CD4-positive, alpha-beta T cell (primary cell): ENCODE measurements at regions not wholly inside any gene's neighbourhood (a gene's known extent, or its start where the extent isn't known, plus 50 kb on each side); places are given as distances from the start of the nearest gene placed in this dataset.

Experiments
- ATAC-seq: fragments of 200-7000 bp; cut with Tn5 transposase; one replicate; pipeline ENCODE4 v1.10.0; 2022; ENCODE audit warnings: mild to moderate bottlenecking; ENCODE audit not compliant: poor library complexity
- CTCF ChIA-PET: fragments of 350-600 bp; sonication (Branson Sonifier 250); formaldehyde crosslinking; loops from one replicate; lab custom pipeline; 2021; ENCODE audit warnings: antibody characterized with exemption, inconsistent platforms; lab: Charles Lee
- POLR2A ChIA-PET: fragments of 350-600 bp; sonication (Branson Sonifier 250); formaldehyde crosslinking; loops from one replicate; lab custom pipeline; 2021; ENCODE audit warnings: antibody characterized with exemption, inconsistent platforms; lab: Charles Lee
- DNase-seq, 14 experiments: peaks; one replicate each; pipeline ENCODE4 v3.0.0-alpha.2; 2013 to 2020; ENCODE audit warnings: mixed read lengths in 2 of 14
- H3K27ac ChIP-seq, 2 donors: one replicate each; pipeline versions ENCODE4 v1.5.1 to v1.7.0; 2013; ENCODE audit warnings: low read length in 2 of 2, low read depth in 1 of 2, mild to moderate bottlenecking in 1 of 2
- H3K27me3 ChIP-seq, 2 experiments: 1 replicate in 1 of 2; 2 replicates in 1 of 2; pipeline versions ENCODE4 v1.6.1 to v1.7.0; 2013; ENCODE audit warnings: low read length in 2 of 2, control low read depth in 1 of 2, mild to moderate bottlenecking in 1 of 2, moderate library complexity in 1 of 2; ENCODE audit not compliant: insufficient read depth in 2 of 2, control insufficient read depth in 1 of 2
- H3K36me3 ChIP-seq: one replicate; pipeline ENCODE4 v1.6.1; 2013; ENCODE audit warnings: low read length, control low read depth; ENCODE audit not compliant: insufficient read depth
- H3K4me1 ChIP-seq: one replicate; pipeline ENCODE4 v1.6.1; 2013; ENCODE audit warnings: low read length, control low read depth; ENCODE audit not compliant: insufficient read depth
- H3K4me3 ChIP-seq: one replicate; pipeline ENCODE4 v1.5.1; 2013; ENCODE audit warnings: mild to moderate bottlenecking, low read length, moderate library complexity
- H3K9me3 ChIP-seq, 2 experiments: 1 replicate in 1 of 2; 2 replicates in 1 of 2; pipeline versions ENCODE4 v1.6.1 to v1.7.0; 2013; ENCODE audit warnings: low read length in 2 of 2, mild to moderate bottlenecking in 2 of 2, control low read depth in 1 of 2, moderate library complexity in 1 of 2; ENCODE audit not compliant: control insufficient read depth in 1 of 2, insufficient read depth in 1 of 2
- H3K27ac Mint-ChIP-seq: one replicate; pipeline ENCODE4 v1.8.0; 2020; ENCODE audit warnings: mixed read lengths
- H3K27me3 Mint-ChIP-seq: one replicate; pipeline ENCODE4 v1.8.0; 2021; ENCODE audit warnings: mixed read lengths
- H3K36me3 Mint-ChIP-seq: one replicate; pipeline ENCODE4 v1.8.0; 2021; ENCODE audit warnings: low read depth, mixed read lengths
- H3K4me1 Mint-ChIP-seq: one replicate; pipeline ENCODE4 v1.8.0; 2021; ENCODE audit warnings: low read depth, mixed read lengths
- H3K4me3 Mint-ChIP-seq: one replicate; pipeline ENCODE4 v1.8.0; 2020; ENCODE audit warnings: mild to moderate bottlenecking, mixed read lengths
- H3K9me3 Mint-ChIP-seq: one replicate; pipeline ENCODE4 v1.8.0; 2020; ENCODE audit warnings: mixed read lengths
- intact Hi-C, 2 experiments: fragments of 100-400 bp; cut with DNase I in 1 of 2; cut with micrococcal nuclease in 1 of 2; formaldehyde crosslinking; loops; one replicate each; pipeline versions ENCODE4 v1.15.1 to v1.9.0; 2023 to 2025; cut with DNase I, micrococcal nuclease
- TF ChIP-seq, protein P1 (sequence below): fragments of 200-600 bp; IDR thresholded peaks from one replicate; pipeline ENCODE4 v1.8.0; 2022; ENCODE audit warnings: antibody characterized with exemption, mild to moderate bottlenecking

DNA sequence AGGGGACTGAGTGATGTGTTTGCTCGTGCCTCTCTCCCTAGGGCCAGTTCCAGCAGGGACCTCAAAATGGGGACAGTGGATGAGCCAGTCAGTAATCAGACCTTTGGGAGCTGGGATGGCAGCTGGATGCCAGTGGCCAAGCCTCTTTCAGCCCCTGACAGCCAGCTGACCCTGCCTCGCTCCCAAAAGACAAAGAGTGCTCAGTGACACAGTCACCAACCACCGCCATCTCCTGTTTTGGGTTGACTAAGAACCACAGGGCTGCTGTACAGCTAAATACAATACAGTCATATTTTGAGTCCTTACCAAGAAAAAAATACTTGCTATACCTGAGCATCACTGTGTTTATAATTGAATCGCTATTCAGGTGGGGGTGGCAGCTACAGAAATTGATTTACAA is 75.7 kb downstream of the POU3F3 start:
- DNase-seq (no peak), ATAC-seq (no peak)
- peaks cover 3 to 5% of the 10 kb centered on the region in 2 experiments for H3K27me3 ChIP-seq
- H3K9me3 Mint-ChIP-seq: no peaks in the 10 kb centered on the region
- intact Hi-C loops: no loop called here
- no peaks in the 10 kb centered on the region for H3K4me1 ChIP-seq
- H3K27ac ChIP-seq: no peak overlapping the region
- no peaks in the 10 kb centered on the region for H3K36me3 Mint-ChIP-seq
- no peak overlapping the region for H3K4me3 Mint-ChIP-seq
- H3K27ac Mint-ChIP-seq: no peak overlapping the region
- TF ChIP-seq, protein P1, sequence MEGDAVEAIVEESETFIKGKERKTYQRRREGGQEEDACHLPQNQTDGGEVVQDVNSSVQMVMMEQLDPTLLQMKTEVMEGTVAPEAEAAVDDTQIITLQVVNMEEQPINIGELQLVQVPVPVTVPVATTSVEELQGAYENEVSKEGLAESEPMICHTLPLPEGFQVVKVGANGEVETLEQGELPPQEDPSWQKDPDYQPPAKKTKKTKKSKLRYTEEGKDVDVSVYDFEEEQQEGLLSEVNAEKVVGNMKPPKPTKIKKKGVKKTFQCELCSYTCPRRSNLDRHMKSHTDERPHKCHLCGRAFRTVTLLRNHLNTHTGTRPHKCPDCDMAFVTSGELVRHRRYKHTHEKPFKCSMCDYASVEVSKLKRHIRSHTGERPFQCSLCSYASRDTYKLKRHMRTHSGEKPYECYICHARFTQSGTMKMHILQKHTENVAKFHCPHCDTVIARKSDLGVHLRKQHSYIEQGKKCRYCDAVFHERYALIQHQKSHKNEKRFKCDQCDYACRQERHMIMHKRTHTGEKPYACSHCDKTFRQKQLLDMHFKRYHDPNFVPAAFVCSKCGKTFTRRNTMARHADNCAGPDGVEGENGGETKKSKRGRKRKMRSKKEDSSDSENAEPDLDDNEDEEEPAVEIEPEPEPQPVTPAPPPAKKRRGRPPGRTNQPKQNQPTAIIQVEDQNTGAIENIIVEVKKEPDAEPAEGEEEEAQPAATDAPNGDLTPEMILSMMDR: no peak
- H3K36me3 ChIP-seq: no peaks in the 10 kb centered on the region
- POLR2A ChIA-PET: no interaction called here
- no peak overlapping the region for H3K4me3 ChIP-seq
- peaks cover 23% of the 10 kb centered on the region for H3K27me3 Mint-ChIP-seq
- no peaks in the 10 kb centered on the region for H3K9me3 ChIP-seq
- CTCF ChIA-PET: no interaction called here
- H3K4me1 Mint-ChIP-seq: no peaks in the 10 kb centered on the region

DNA sequence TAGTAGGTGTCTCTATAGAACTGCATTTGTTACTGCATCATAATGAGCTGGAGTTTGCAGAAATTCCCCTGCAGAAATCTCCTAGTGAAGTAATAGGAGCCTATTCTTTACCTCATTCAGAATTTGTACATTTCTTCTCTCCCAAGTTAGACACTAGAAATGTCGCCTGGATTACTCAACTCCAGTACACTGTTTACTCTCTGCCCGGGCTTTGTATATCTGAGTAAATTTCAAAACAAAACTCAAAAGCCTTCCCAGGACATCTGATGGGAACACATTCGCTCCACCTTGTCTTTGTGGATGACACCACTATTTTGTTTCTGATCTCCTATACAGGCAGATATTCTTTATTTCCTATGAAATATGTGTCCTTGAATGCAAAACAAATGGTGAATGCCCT is 76.8 kb downstream of the POU3F3 start:
- Histone ChIP-seq H3K4me1 (no peaks in the 10 kb centered on the region), H3K27me3 (peaks cover 3 to 5% of the 10 kb centered on the region in 2 experiments), H3K4me3 (no peak overlapping the region), H3K36me3 (no peaks in the 10 kb centered on the region), H3K9me3 (no peaks in the 10 kb centered on the region), H3K27ac (no peak overlapping the region)
- no peak overlapping the region for H3K4me3 Mint-ChIP-seq
- intact Hi-C loops: no loop called here
- H3K27me3 Mint-ChIP-seq: peaks cover 23% of the 10 kb centered on the region
- ATAC-seq (no peak), DNase-seq (no peak)
- H3K9me3 Mint-ChIP-seq: no peaks in the 10 kb centered on the region
- CTCF ChIA-PET: no interaction called here
- TF ChIP-seq, protein P1: no peak
- H3K27ac Mint-ChIP-seq: no peak overlapping the region
- POLR2A ChIA-PET: no interaction called here
- no peaks in the 10 kb centered on the region for H3K4me1 Mint-ChIP-seq
- no peaks in the 10 kb centered on the region for H3K36me3 Mint-ChIP-seq

DNA sequence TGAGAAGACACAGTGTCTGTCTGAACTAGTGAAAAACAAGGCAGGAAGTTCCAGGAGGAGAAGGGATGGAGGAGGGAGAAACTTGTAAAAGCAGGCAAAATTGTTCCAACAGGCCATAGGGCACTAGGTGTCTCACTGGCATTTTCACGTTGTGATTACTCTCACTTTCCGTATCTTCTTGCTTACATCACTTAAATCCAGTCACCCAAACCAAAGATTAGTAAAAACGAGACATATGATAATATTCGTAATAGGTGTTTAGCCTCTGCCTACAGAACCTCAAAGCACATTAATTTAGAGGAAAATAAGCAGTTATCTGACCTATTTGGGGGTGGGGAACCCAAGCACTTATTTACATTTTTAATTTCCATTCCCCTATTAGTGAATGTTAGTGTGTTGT is 78.3 kb downstream of the POU3F3 start:
- Mint-ChIP-seq H3K27ac (no peak overlapping the region), H3K4me1 (no peaks in the 10 kb centered on the region), H3K27me3 (peaks cover 13% of the 10 kb centered on the region), H3K36me3 (no peaks in the 10 kb centered on the region), H3K4me3 (no peak overlapping the region), H3K9me3 (no peaks in the 10 kb centered on the region)
- Histone ChIP-seq H3K4me1 (no peaks in the 10 kb centered on the region), H3K27me3 (peaks cover 3 to 5% of the 10 kb centered on the region in 2 experiments), H3K9me3 (no peaks in the 10 kb centered on the region), H3K36me3 (no peaks in the 10 kb centered on the region), H3K27ac (no peak overlapping the region), H3K4me3 (no peak overlapping the region)
- no peak for ATAC-seq
- ChIA-PET POLR2A (no interaction called here), CTCF (no interaction called here)
- DNase-seq: no peak
- intact Hi-C loops: no loop called here
- TF ChIP-seq, protein P1: no peak
